ENCODE measurements at regions not wholly inside any gene's neighbourhood (a gene's known extent, or its start where the extent isn't known, plus 50 kb on each side); places are given as distances from the start of the nearest gene placed in this dataset.

DNA sequence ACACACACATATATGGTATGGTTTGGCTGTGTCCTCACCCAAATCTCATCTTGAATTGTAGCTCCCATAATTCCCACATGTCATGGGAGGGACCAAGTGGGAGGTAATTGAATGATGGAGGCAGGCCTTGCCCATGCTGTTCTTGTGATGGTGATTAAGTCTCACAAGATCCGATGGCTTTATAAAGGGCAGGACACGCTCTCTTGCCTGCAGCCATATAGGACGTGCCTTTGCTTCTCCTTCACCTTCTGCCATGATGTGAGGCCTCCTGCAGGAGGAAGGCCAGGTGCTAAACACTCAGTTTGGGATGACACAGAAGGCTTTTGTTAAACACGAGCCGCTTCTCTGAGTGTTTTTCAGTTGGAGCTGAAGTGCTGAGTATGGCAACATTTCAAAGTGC is 205.3 kb upstream of the KLF6 start:
- TF ChIP-seq, protein P1, sequence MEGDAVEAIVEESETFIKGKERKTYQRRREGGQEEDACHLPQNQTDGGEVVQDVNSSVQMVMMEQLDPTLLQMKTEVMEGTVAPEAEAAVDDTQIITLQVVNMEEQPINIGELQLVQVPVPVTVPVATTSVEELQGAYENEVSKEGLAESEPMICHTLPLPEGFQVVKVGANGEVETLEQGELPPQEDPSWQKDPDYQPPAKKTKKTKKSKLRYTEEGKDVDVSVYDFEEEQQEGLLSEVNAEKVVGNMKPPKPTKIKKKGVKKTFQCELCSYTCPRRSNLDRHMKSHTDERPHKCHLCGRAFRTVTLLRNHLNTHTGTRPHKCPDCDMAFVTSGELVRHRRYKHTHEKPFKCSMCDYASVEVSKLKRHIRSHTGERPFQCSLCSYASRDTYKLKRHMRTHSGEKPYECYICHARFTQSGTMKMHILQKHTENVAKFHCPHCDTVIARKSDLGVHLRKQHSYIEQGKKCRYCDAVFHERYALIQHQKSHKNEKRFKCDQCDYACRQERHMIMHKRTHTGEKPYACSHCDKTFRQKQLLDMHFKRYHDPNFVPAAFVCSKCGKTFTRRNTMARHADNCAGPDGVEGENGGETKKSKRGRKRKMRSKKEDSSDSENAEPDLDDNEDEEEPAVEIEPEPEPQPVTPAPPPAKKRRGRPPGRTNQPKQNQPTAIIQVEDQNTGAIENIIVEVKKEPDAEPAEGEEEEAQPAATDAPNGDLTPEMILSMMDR (IDR thresholded peaks at IDR 0.05; ENCODE audit: poor library complexity), result no peak
- no peak for TF ChIP-seq EZH2 (IDR thresholded peaks at IDR 0.05; ENCODE audit: borderline replicate concordance)
